HepG2 (cell line): ENCODE measurements at regions not wholly inside any gene's neighbourhood (a gene's known extent, or its start where the extent isn't known, plus 50 kb on each side); places are given as distances from the start of the nearest gene placed in this dataset.

ENCODE experiments used
- CHD2 ChIP-seq: IDR thresholded peaks from 2 replicates; pipeline ENCODE4 v1.6.1; 2011; ENCODE audit warnings: low read depth, low read length, improper control_type of control experiment
- EZH2 ChIP-seq: conservative IDR thresholded peaks from 2 replicates; pipeline ENCODE4 v1.6.1; 2012; ENCODE audit warnings: mild to moderate bottlenecking, low read depth, low read length, moderate library complexity
- GZF1 ChIP-seq: sonication (generic); formaldehyde crosslinking; IDR thresholded peaks from 2 replicates; pipeline ENCODE4 v1.5.1; 2020; ENCODE audit warnings: mild to moderate bottlenecking, missing genetic modification reagents
- HNRNPK ChIP-seq: fragments of 200-400 bp; formaldehyde crosslinking; IDR thresholded peaks from 2 replicates; pipeline ENCODE4 v1.6.1; 2018; ENCODE audit warnings: low read length, low read depth, moderate library complexity, mild to moderate bottlenecking; ENCODE audit not compliant: poor library complexity, severe bottlenecking
- HOXD1 ChIP-seq: sonication (generic); formaldehyde crosslinking; IDR thresholded peaks from 2 replicates; pipeline ENCODE4 v1.5.0; 2020; ENCODE audit warnings: missing genetic modification reagents
- IKZF4 ChIP-seq: sonication (generic); formaldehyde crosslinking; IDR thresholded peaks from 2 replicates; pipeline ENCODE4 v1.5.1; 2020; ENCODE audit warnings: borderline replicate concordance, mild to moderate bottlenecking, low read depth, missing genetic modification reagents; ENCODE audit errors: not compliant biosample characterization
- JUNB ChIP-seq: sonication (generic); formaldehyde crosslinking; IDR thresholded peaks from 2 replicates; pipeline ENCODE4 v1.8.0; 2022; ENCODE audit warnings: missing genetic modification reagents, mild to moderate bottlenecking, borderline replicate concordance
- MIER2 ChIP-seq: IDR thresholded peaks from 2 replicates; pipeline ENCODE4 v1.6.1; 2016; ENCODE audit warnings: missing biosample characterization, missing genetic modification reagents
- MYNN ChIP-seq: sonication (generic); formaldehyde crosslinking; IDR thresholded peaks from 2 replicates; pipeline ENCODE4 v1.4.0; 2020; ENCODE audit warnings: mild to moderate bottlenecking, low read depth, missing genetic modification reagents
- NFE2L2 ChIP-seq: fragments of 150-350 bp; IDR thresholded peaks from 2 replicates; pipeline ENCODE4 v1.6.1; 2014; ENCODE audit warnings: low read length
- PHF8 ChIP-seq: sonication (generic); formaldehyde crosslinking; IDR thresholded peaks from 2 replicates; pipeline ENCODE4 v1.5.0; 2020; ENCODE audit warnings: missing genetic modification reagents
- POLR2AphosphoS2 ChIP-seq: IDR thresholded peaks from 2 replicates; pipeline ENCODE4 v1.6.1; 2011; ENCODE audit warnings: low read depth, low read length, improper control_type of control experiment
- RNF2 ChIP-seq: fragments of 450-650 bp; conservative IDR thresholded peaks from 2 replicates; pipeline ENCODE4 v1.6.1; 2016; ENCODE audit warnings: low read depth
- SP5 ChIP-seq: IDR thresholded peaks from 2 replicates; pipeline ENCODE4 v1.6.1; 2016; ENCODE audit warnings: low read depth, borderline replicate concordance
- SPEN ChIP-seq: sonication (generic); formaldehyde crosslinking; IDR thresholded peaks from 2 replicates; pipeline ENCODE4 v1.5.1; 2020; ENCODE audit warnings: low read depth, mild to moderate bottlenecking, missing genetic modification reagents
- THAP11 ChIP-seq: IDR thresholded peaks from 2 replicates; pipeline ENCODE4 v1.6.1; 2016; ENCODE audit warnings: missing biosample characterization, missing genetic modification reagents
- YY1 ChIP-seq: IDR thresholded peaks from 2 replicates; pipeline ENCODE4 v1.6.1; 2011; ENCODE audit warnings: low read length, low read depth, moderate library complexity, mild to moderate bottlenecking; ENCODE audit not compliant: insufficient read depth, insufficient replicate concordance
- ZNF253 ChIP-seq: sonication (generic); formaldehyde crosslinking; IDR thresholded peaks from 2 replicates; pipeline ENCODE4 v1.8.0; 2022; ENCODE audit warnings: mild to moderate bottlenecking, missing genetic modification reagents, borderline replicate concordance
- ZNF354B ChIP-seq: sonication (generic); formaldehyde crosslinking; IDR thresholded peaks from 2 replicates; pipeline ENCODE4 v1.8.0; 2022; ENCODE audit warnings: mild to moderate bottlenecking, missing genetic modification reagents
- ZNF552 ChIP-seq: sonication (generic); formaldehyde crosslinking; IDR thresholded peaks from 2 replicates; pipeline ENCODE4 v1.9.0; 2022; ENCODE audit warnings: missing genetic modification reagents, mild to moderate bottlenecking, borderline replicate concordance
- ZNF557 ChIP-seq: sonication (generic); formaldehyde crosslinking; IDR thresholded peaks from 2 replicates; pipeline ENCODE4 v1.4.0; 2020; ENCODE audit warnings: missing genetic modification reagents
- ZNF724P ChIP-seq: sonication (generic); formaldehyde crosslinking; IDR thresholded peaks from 2 replicates; pipeline ENCODE4 v1.8.0; 2022; ENCODE audit warnings: missing genetic modification reagents, borderline replicate concordance
- ZNF772 ChIP-seq: sonication (generic); formaldehyde crosslinking; IDR thresholded peaks from 2 replicates; pipeline ENCODE4 v1.5.0; 2020; ENCODE audit warnings: mild to moderate bottlenecking, missing genetic modification reagents
- ZNF839 ChIP-seq: sonication (generic); formaldehyde crosslinking; IDR thresholded peaks from 2 replicates; pipeline ENCODE4 v1.4.0; 2020; ENCODE audit warnings: missing genetic modification reagents, mild to moderate bottlenecking, borderline replicate concordance
- ZSCAN29 ChIP-seq: sonication (generic); formaldehyde crosslinking; conservative IDR thresholded peaks from 2 replicates; pipeline ENCODE4 v1.4.0; 2020; ENCODE audit warnings: mild to moderate bottlenecking, missing genetic modification reagents
- TF ChIP-seq, protein P1 (sequence below): sonication (generic); formaldehyde crosslinking; IDR thresholded peaks from 2 replicates; pipeline ENCODE4 v1.4.0; 2020; ENCODE audit warnings: missing genetic modification reagents
- TF ChIP-seq, protein P2 (sequence below): sonication (generic); formaldehyde crosslinking; IDR thresholded peaks from 2 replicates; pipeline ENCODE4 v1.8.1; 2023; ENCODE audit warnings: mild to moderate bottlenecking, moderate library complexity, missing genetic modification reagents

DNA sequence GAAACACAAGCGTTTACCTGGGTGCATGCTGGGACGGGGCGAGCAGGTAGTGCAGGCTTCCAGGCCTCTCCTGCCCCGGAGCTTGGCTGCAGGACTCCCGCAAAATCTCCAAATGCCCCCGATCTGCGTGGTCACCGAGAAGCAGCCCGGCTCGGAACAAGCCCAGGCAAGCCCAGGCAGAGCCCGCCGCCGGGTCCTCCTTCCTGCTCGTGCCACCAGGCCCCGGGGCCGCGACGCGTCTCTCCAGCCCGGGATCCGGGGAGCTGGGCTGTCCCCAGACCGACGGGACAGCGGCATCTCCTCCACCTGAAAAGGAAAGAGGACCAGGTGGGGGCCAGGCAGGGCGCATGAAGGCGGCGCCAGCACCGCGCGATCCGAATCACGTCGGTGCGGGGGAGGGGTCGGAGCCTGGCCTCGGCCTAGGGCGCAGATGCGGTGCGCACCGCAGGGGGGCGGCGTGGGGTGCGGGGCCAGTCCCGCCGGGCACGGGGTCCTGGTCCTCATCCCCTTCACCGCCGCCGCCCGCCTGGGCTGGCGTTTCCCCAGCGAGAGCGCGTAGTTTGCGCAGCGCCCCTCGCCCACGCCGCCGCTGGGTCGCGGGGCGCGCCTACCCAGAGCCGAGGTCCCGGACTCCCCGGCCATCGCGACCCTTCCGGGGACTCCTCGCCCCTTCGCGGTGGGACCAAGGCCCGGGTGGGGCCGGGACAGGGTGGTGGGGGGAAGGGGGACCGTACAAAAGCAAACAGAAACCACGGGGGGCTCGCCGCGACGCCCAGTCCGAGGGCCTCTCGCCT is 52.4 kb upstream of the H6PD start (continued):
- TF ChIP-seq, protein P1, sequence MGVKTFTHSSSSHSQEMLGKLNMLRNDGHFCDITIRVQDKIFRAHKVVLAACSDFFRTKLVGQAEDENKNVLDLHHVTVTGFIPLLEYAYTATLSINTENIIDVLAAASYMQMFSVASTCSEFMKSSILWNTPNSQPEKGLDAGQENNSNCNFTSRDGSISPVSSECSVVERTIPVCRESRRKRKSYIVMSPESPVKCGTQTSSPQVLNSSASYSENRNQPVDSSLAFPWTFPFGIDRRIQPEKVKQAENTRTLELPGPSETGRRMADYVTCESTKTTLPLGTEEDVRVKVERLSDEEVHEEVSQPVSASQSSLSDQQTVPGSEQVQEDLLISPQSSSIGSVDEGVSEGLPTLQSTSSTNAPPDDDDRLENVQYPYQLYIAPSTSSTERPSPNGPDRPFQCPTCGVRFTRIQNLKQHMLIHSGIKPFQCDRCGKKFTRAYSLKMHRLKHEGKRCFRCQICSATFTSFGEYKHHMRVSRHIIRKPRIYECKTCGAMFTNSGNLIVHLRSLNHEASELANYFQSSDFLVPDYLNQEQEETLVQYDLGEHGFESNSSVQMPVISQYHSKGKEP (CRISPR knock-in tag) = no peak
- TF ChIP-seq HNRNPK (peak; percentile 88), ZSCAN29 (CRISPR knock-in tag) (no peak), CHD2 (peak; percentile 35; the same call in 1 of the 2 replicates), IKZF4 (peak; percentile 55), ZNF724P (CRISPR knock-in tag) (peak; percentile 86; the same call in 1 of the 2 replicates), SP5 (CRISPR knock-in tag) (no peak), RNF2 (no peak), PHF8 (CRISPR knock-in tag) (peak; percentile 81), SPEN (peak; percentile 85), THAP11 (peak; percentile 37; the same call in 1 of the 2 replicates), ZNF772 (CRISPR knock-in tag) (peak; percentile 19; the same call in 1 of the 2 replicates), ZNF354B (CRISPR knock-in tag) (no peak), GZF1 (0 out of 2 replicates have a peak, but pooled peaks have one; percentile 60), HOXD1 (CRISPR knock-in tag) (no peak; the same call in 1 of the 2 replicates), MIER2 (CRISPR knock-in tag) (no peak), ZNF839 (CRISPR knock-in tag) (0 out of 2 replicates have a peak, but pooled peaks have one; percentile 2), JUNB (CRISPR knock-in tag) (no peak), ZNF253 (peak; percentile 75; the same call in 1 of the 2 replicates), ZNF557 (CRISPR knock-in tag) (0 out of 2 replicates have a peak, but pooled peaks have one; percentile 30), POLR2AphosphoS2 (no peak), ZNF552 (CRISPR knock-in tag) (no peak), YY1 (peak; percentile 51), EZH2 (no peak), MYNN (CRISPR knock-in tag) (no peak), NFE2L2 (no peak)
- TF ChIP-seq, protein P2, sequence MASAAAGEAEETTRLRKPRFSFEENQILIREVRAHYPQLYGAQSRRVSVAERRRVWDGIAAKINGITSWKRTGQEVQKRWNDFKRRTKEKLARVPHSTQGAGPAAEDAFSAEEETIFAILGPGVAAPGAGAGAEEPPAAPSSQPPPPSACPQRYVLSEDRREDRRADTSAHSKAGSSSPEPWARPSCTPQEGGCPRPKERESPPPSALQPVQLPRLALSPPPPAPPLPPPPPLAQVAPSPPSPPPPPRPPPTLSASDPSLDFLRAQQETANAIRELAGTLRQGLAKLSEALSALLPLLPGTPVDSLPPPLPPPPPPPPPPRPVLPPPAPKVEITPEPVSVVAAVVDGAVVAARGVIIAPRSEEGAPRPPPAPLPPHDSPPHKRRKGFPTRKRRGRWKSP (CRISPR knock-in tag) = peak; percentile 72; the same call in 1 of the 2 replicates
